ENCODE measurements at regions not wholly inside any gene's neighbourhood (a gene's known extent, or its start where the extent isn't known, plus 50 kb on each side); places are given as distances from the start of the nearest gene placed in this dataset.

DNA sequence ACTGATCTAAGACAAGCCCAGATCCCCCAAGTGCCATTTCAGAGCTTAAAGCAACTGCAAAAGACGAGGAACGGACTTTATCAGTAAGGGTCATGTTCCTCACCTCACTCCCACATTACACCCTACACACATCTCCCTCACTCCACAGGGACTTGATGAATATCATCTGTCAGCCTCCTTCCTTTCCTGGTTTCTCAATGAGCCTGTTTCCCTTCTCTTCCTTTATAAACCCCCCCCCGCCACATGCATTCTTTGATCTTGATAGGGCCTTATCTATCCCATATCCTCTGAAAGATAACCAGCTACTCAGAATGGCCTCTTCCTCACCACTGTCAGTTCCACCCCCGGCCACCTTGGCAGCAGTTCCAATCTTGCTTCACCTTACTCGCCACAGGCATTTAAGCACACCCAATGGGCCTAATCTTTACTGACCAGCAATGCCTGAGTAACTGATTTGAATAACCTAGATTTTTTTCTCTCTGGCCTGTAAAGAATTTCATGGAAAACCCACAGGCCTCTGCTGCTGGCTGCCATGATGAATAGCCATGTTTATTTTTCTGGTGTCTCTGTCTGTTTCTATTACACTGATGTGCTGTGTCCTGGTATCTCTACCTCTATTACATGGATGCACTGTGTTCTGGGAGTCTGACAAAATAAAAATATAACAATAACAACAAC, 138.7 kb downstream of the PHLDA1 start (continued):
- TF ChIP-seq POLR2B (IDR thresholded peaks at IDR 0.05; ENCODE audit: low read depth, partially characterized antibody) (no peak), ZNF311 (CRISPR knock-in tag; IDR thresholded peaks at IDR 0.05) (peak; percentile 89), TCF3 (CRISPR knock-in tag; IDR thresholded peaks at IDR 0.05) (peak; percentile 99), RAD21 (CRISPR knock-in tag; conservative IDR thresholded peaks at IDR 0.05 in 1 of 2, IDR thresholded peaks at IDR 0.05 in 1 of 2) (peak; percentile 26 to 46; a peak in 3 of 4 replicates), ZNF778 (CRISPR knock-in tag; IDR thresholded peaks at IDR 0.05) (no peak), CBX1 (IDR thresholded peaks at IDR 0.05; ENCODE audit: low read depth) (no peak), ZNF324 (CRISPR knock-in tag; IDR thresholded peaks at IDR 0.05) (0 out of 2 replicates have a peak, but pooled peaks have one; percentile 30), ZBED1 (IDR thresholded peaks at IDR 0.05) (peak; percentile 90; the same call in 1 of the 2 replicates), RBM17 (IDR thresholded peaks at IDR 0.05; ENCODE audit: borderline replicate concordance, low read depth, low read length) (no peak)
- TF ChIP-seq, protein P1, sequence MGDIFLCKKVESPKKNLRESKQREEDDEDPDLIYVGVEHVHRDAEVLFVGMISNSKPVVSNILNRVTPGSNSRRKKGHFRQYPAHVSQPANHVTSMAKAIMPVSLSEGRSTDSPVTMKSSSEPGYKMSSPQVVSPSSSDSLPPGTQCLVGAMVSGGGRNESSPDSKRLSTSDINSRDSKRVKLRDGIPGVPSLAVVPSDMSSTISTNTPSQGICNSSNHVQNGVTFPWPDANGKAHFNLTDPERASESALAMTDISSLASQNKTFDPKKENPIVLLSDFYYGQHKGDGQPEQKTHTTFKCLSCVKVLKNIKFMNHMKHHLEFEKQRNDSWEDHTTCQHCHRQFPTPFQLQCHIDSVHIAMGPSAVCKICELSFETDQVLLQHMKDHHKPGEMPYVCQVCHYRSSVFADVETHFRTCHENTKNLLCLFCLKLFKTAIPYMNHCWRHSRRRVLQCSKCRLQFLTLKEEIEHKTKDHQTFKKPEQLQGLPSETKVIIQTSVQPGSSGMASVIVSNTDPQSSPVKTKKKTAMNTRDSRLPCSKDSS (IDR thresholded peaks at IDR 0.05; ENCODE audit: low read depth, partially characterized antibody) = no peak
- TF ChIP-seq, protein P2, sequence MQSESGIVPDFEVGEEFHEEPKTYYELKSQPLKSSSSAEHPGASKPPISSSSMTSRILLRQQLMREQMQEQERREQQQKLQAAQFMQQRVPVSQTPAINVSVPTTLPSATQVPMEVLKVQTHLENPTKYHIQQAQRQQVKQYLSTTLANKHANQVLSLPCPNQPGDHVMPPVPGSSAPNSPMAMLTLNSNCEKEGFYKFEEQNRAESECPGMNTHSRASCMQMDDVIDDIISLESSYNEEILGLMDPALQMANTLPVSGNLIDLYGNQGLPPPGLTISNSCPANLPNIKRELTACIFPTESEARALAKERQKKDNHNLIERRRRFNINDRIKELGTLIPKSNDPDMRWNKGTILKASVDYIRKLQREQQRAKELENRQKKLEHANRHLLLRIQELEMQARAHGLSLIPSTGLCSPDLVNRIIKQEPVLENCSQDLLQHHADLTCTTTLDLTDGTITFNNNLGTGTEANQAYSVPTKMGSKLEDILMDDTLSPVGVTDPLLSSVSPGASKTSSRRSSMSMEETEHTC (IDR thresholded peaks at IDR 0.05) = peak; percentile 68; the same call in 1 of the 2 replicates
- TF ChIP-seq, protein P3, sequence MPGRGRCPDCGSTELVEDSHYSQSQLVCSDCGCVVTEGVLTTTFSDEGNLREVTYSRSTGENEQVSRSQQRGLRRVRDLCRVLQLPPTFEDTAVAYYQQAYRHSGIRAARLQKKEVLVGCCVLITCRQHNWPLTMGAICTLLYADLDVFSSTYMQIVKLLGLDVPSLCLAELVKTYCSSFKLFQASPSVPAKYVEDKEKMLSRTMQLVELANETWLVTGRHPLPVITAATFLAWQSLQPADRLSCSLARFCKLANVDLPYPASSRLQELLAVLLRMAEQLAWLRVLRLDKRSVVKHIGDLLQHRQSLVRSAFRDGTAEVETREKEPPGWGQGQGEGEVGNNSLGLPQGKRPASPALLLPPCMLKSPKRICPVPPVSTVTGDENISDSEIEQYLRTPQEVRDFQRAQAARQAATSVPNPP (IDR thresholded peaks at IDR 0.05; ENCODE audit: borderline replicate concordance, insufficient read depth, insufficient read length) = no peak
- TF ChIP-seq, protein P4, sequence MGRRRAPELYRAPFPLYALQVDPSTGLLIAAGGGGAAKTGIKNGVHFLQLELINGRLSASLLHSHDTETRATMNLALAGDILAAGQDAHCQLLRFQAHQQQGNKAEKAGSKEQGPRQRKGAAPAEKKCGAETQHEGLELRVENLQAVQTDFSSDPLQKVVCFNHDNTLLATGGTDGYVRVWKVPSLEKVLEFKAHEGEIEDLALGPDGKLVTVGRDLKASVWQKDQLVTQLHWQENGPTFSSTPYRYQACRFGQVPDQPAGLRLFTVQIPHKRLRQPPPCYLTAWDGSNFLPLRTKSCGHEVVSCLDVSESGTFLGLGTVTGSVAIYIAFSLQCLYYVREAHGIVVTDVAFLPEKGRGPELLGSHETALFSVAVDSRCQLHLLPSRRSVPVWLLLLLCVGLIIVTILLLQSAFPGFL (CRISPR knock-in tag; IDR thresholded peaks at IDR 0.05) = no peak
- TF ChIP-seq, protein P5, sequence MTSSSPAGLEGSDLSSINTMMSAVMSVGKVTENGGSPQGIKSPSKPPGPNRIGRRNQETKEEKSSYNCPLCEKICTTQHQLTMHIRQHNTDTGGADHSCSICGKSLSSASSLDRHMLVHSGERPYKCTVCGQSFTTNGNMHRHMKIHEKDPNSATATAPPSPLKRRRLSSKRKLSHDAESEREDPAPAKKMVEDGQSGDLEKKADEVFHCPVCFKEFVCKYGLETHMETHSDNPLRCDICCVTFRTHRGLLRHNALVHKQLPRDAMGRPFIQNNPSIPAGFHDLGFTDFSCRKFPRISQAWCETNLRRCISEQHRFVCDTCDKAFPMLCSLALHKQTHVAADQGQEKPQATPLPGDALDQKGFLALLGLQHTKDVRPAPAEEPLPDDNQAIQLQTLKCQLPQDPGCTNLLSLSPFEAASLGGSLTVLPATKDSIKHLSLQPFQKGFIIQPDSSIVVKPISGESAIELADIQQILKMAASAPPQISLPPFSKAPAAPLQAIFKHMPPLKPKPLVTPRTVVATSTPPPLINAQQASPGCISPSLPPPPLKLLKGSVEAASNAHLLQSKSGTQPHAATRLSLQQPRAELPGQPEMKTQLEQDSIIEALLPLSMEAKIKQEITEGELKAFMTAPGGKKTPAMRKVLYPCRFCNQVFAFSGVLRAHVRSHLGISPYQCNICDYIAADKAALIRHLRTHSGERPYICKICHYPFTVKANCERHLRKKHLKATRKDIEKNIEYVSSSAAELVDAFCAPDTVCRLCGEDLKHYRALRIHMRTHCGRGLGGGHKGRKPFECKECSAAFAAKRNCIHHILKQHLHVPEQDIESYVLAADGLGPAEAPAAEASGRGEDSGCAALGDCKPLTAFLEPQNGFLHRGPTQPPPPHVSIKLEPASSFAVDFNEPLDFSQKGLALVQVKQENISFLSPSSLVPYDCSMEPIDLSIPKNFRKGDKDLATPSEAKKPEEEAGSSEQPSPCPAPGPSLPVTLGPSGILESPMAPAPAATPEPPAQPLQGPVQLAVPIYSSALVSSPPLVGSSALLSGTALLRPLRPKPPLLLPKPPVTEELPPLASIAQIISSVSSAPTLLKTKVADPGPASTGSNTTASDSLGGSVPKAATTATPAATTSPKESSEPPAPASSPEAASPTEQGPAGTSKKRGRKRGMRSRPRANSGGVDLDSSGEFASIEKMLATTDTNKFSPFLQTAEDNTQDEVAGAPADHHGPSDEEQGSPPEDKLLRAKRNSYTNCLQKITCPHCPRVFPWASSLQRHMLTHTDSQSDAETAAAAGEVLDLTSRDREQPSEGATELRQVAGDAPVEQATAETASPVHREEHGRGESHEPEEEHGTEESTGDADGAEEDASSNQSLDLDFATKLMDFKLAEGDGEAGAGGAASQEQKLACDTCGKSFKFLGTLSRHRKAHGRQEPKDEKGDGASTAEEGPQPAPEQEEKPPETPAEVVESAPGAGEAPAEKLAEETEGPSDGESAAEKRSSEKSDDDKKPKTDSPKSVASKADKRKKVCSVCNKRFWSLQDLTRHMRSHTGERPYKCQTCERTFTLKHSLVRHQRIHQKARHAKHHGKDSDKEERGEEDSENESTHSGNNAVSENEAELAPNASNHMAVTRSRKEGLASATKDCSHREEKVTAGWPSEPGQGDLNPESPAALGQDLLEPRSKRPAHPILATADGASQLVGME (CRISPR knock-in tag; IDR thresholded peaks at IDR 0.05) = no peak
- TF ChIP-seq, protein P6, sequence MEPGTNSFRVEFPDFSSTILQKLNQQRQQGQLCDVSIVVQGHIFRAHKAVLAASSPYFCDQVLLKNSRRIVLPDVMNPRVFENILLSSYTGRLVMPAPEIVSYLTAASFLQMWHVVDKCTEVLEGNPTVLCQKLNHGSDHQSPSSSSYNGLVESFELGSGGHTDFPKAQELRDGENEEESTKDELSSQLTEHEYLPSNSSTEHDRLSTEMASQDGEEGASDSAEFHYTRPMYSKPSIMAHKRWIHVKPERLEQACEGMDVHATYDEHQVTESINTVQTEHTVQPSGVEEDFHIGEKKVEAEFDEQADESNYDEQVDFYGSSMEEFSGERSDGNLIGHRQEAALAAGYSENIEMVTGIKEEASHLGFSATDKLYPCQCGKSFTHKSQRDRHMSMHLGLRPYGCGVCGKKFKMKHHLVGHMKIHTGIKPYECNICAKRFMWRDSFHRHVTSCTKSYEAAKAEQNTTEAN (CRISPR knock-in tag; IDR thresholded peaks at IDR 0.05) = no peak
